Esophagus squamous epithelium (tissue), 5 donors: ENCODE measurements at regions not wholly inside any gene's neighbourhood (a gene's known extent, or its start where the extent isn't known, plus 50 kb on each side); places are given as distances from the start of the nearest gene placed in this dataset.

ENCODE experiments used
- DNase-seq: peaks from one replicate; lab custom pipeline; 2025; lab: John Stamatoyannopoulos, UW
- H3K27ac ChIP-seq, 4 donors: fragments of 200-600 bp; sonication (generic); one replicate each; pipeline ENCODE4 v1.5.1; 2016 to 2019; ENCODE audit warnings: mild to moderate bottlenecking in 1 of 4
- H3K27me3 ChIP-seq, 4 donors: fragments of 200-600 bp; sonication (generic); 1 replicate in 3 of 4; 2 replicates in 1 of 4; pipeline versions ENCODE4 v1.5.1 to v1.6.0; 2017 to 2021; ENCODE audit warnings: antibody characterized with exemption in 1 of 4
- H3K36me3 ChIP-seq, 3 donors: fragments of 200-600 bp; sonication (generic); one replicate each; pipeline ENCODE4 v1.5.1; 2016 to 2019
- H3K4me1 ChIP-seq, 3 donors: fragments of 200-600 bp; sonication (generic); one replicate each; pipeline ENCODE4 v1.5.1; 2017 to 2019
- H3K4me3 ChIP-seq, 4 donors: fragments of 200-600 bp; sonication (generic); 1 replicate in 3 of 4; 2 replicates in 1 of 4; pipeline ENCODE4 v1.5.1; 2016 to 2019; ENCODE audit warnings: mild to moderate bottlenecking in 2 of 4, moderate library complexity in 1 of 4
- H3K9me3 ChIP-seq, 3 donors: fragments of 200-600 bp; sonication (generic); one replicate each; pipeline ENCODE4 v1.5.1; 2016 to 2019
- CTCF ChIP-seq, 6 experiments: fragments of 450-650 bp in 4 of 6; fragments of 200-600 bp in 2 of 6; sonication (generic) in 2 of 6; IDR thresholded peaks; one replicate each; pipeline ENCODE4 v1.5.1; 2016 to 2019; ENCODE audit warnings: antibody characterized with exemption in 6 of 6, mild to moderate bottlenecking in 4 of 6, moderate library complexity in 4 of 6
- POLR2A ChIP-seq, 4 donors: fragments of 450-650 bp; IDR thresholded peaks; one replicate each; pipeline ENCODE4 v1.6.1; 2017; ENCODE audit warnings: antibody characterized with exemption in 4 of 4, mild to moderate bottlenecking in 4 of 4, moderate library complexity in 3 of 4
- WGBS, 2 donors: methylation state at CpG; one replicate each; pipeline ENCODE4 v1.1.5; 2018; 5-methylcytosine and 5-hydroxymethylcytosine counted together
- intact Hi-C: fragments of 100-400 bp; cut with DNase I; formaldehyde crosslinking; loops from one replicate; pipeline ENCODE4 v1.15.0; 2022
- donor health status: DM: yes; HTN: yes; CAD: no.

GRCh38 chr18:8468191-8468590 is 141.0 kb upstream of the RAB12 start:
- H3K4me3 ChIP-seq = no peak overlapping the region
- no peaks in the 10 kb centered on the region for H3K9me3 ChIP-seq
- intact Hi-C loops = no loop called here
- H3K36me3 ChIP-seq = no peaks in the 10 kb centered on the region
- no peak overlapping the region for H3K27ac ChIP-seq
- TF ChIP-seq POLR2A (IDR thresholded peaks at IDR 0.05) = no peak
- TF ChIP-seq CTCF (IDR thresholded peaks at IDR 0.05) = no peak
- no peaks in the 10 kb centered on the region for H3K27me3 ChIP-seq
- DNase-seq = no peak
- peaks cover 0 to 15% (median 3%) of the 10 kb centered on the region in 3 donors for H3K4me1 ChIP-seq
- 64 to 76% methylated on average over 7 to 8 of the region's 8 CpGs for WGBS, 2 donors

- H3K36me3 ChIP-seq = no peaks in the 10 kb centered on the region
- intact Hi-C loops = no loop called here
Observed at GRCh38 chr18:8468921-8469335, 140.3 kb upstream of the RAB12 start.

DNA sequence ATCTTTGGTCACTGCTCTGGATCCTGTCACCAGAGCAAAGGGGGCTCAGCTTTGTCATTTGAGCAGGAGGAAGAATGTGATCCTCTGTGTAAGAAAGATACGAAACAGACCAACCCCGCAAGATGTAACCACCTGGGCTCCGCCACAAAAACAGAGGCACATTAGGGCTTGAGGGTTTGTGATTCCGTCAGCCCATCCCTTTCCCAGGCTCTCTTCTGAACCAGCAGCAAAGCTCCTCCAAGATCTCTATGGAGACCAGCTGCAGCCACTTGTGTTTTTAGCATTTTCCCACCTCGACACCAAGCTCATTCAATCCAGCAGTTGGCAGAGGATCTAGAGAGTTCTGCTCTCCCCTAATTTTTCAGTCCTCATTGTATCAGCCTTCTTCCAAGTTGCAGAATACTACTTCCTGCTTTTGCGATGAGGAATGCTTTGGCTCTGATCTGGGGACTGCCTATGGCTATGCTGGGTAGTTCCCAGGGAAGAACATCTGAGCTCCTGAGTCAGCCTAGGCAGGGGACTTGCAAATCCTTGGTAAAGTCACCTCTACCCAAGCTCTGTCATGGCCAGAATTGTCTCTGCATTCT is 139.6 kb upstream of the RAB12 start:
- H3K36me3 ChIP-seq = no peaks in the 10 kb centered on the region
- intact Hi-C loops = no loop called here
- no peak overlapping the region for H3K4me3 ChIP-seq
- DNase-seq = no peak
- H3K27me3 ChIP-seq = no peaks in the 10 kb centered on the region
- WGBS, 2 donors = 50 to 66% methylated on average over 6 of the region's 6 CpGs
- TF ChIP-seq POLR2A (IDR thresholded peaks at IDR 0.05) (no peak), CTCF (IDR thresholded peaks at IDR 0.05) (no peak)
- H3K4me1 ChIP-seq = peaks cover 0 to 15% (median 3%) of the 10 kb centered on the region in 3 donors
- H3K9me3 ChIP-seq = no peaks in the 10 kb centered on the region
- no peak overlapping the region for H3K27ac ChIP-seq

More at GRCh38 chr18:8468921-8469335, 140.3 kb upstream of the RAB12 start:
- peaks cover 0 to 15% (median 3%) of the 10 kb centered on the region in 3 donors for H3K4me1 ChIP-seq
- no peak overlapping the region for H3K27ac ChIP-seq
- DNase-seq = no peak
- TF ChIP-seq POLR2A (IDR thresholded peaks at IDR 0.05) = no peak
- no peak for TF ChIP-seq CTCF (IDR thresholded peaks at IDR 0.05)
- no peaks in the 10 kb centered on the region for H3K27me3 ChIP-seq
- 26 to 44% methylated on average over 7 to 9 of the region's 9 CpGs for WGBS, 2 donors
- H3K4me3 ChIP-seq = no peak overlapping the region
- no peaks in the 10 kb centered on the region for H3K9me3 ChIP-seq

- intact Hi-C loops = no loop called here
- H3K27ac ChIP-seq = no peak overlapping the region
- 60 to 63% methylated on average over 1 of the region's 6 CpGs for WGBS, 2 donors
- DNase-seq = no peak
- H3K4me3 ChIP-seq = no peak overlapping the region
- no peaks in the 10 kb centered on the region for H3K9me3 ChIP-seq
- H3K27me3 ChIP-seq = peaks cover 0 to 13% (median 0%) of the 10 kb centered on the region in 4 donors
- no peaks in the 10 kb centered on the region for H3K36me3 ChIP-seq
- H3K4me1 ChIP-seq = peaks cover 0 to 15% (median 3%) of the 10 kb centered on the region in 3 donors
- no peak for TF ChIP-seq CTCF (IDR thresholded peaks at IDR 0.05)
- no peak for TF ChIP-seq POLR2A (IDR thresholded peaks at IDR 0.05)
Observed at GRCh38 chr18:8471372-8471771, 137.9 kb upstream of the RAB12 start.

DNA sequence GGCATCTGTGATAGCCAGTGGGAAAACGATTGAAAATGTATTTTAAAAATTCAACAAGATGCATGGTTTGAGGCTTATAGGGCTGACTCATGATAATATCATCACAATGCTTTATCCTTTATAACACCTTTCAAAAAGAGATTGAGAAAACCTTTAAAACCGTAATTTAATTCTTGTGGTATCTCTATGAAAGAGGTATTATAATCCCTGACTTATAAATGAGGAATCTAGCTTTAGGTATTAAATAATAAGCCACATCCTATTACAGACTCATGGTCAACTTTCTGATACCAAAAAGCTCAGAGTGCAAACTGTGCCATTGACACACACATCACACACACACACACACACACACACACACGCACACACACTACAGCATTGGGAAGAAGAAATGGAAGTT is 134.6 kb upstream of the RAB12 start:
- peaks cover 0 to 24% (median 0%) of the 10 kb centered on the region in 4 donors for H3K27me3 ChIP-seq
- no peaks in the 10 kb centered on the region for H3K9me3 ChIP-seq
- H3K27ac ChIP-seq = no peak overlapping the region
- no peak for DNase-seq
- 41 to 58% methylated on average over 3 of the region's 3 CpGs for WGBS, 2 donors
- TF ChIP-seq POLR2A (IDR thresholded peaks at IDR 0.05) (no peak), CTCF (IDR thresholded peaks at IDR 0.05) (no peak)
- no peaks in the 10 kb centered on the region for H3K36me3 ChIP-seq
- H3K4me3 ChIP-seq = no peak overlapping the region
- intact Hi-C loops = no loop called here
- peaks cover 0 to under 1% (median 0%) of the 10 kb centered on the region in 3 donors for H3K4me1 ChIP-seq
